ENCODE measurements at regions not wholly inside any gene's neighbourhood (a gene's known extent, or its start where the extent isn't known, plus 50 kb on each side); places are given as distances from the start of the nearest gene placed in this dataset.

DNA sequence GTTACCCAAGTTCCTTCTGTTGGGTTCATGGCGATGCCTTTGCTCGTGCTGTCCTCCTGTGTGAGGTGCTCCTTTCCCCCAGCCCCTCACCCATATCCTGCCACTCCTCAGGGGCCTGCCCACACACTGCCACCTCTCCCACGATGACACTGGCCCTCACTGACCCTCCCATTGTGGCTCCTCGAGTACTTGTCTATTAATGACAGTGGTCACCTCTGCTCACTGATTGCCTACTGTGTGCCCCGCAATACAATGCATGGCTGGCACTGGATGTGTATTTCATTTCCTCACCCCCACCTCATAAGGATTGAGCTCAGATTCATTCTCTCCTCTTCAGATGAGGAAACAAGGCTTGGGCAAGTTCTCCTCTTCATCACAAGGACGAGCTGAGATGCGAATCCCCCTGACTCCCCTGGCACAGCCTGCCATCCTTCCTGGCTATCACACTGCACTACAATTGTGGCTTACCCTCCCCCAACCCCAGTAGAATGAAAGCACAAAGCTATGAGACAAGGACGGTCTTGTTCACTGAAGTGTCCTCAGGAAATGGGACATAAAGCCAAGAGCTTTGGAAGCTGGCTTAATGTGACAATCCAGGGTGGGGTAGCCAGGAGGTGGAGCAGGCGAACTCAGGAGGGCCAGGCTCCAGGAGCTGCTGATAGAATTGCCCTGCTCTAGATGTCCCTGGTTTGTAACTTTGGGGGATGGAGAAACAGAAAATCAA is 93.9 kb upstream of the RAB12 start:
- H3K27me3 ChIP-seq (replicated peaks; ENCODE audit: control insufficient read depth, insufficient read depth, low read length), result no peaks in the 10 kb centered on the region; the same call in none of the 2 replicates
- H3K36me3 ChIP-seq (ENCODE audit: control insufficient read depth, insufficient read depth, low read length), result no peaks in the 10 kb centered on the region
- TF ChIP-seq, protein P1, sequence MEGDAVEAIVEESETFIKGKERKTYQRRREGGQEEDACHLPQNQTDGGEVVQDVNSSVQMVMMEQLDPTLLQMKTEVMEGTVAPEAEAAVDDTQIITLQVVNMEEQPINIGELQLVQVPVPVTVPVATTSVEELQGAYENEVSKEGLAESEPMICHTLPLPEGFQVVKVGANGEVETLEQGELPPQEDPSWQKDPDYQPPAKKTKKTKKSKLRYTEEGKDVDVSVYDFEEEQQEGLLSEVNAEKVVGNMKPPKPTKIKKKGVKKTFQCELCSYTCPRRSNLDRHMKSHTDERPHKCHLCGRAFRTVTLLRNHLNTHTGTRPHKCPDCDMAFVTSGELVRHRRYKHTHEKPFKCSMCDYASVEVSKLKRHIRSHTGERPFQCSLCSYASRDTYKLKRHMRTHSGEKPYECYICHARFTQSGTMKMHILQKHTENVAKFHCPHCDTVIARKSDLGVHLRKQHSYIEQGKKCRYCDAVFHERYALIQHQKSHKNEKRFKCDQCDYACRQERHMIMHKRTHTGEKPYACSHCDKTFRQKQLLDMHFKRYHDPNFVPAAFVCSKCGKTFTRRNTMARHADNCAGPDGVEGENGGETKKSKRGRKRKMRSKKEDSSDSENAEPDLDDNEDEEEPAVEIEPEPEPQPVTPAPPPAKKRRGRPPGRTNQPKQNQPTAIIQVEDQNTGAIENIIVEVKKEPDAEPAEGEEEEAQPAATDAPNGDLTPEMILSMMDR (IDR thresholded peaks at IDR 0.05; ENCODE audit: insufficient read depth, low read length, poor library complexity, severe bottlenecking), result no peak
- DNase-seq (ENCODE audit: extremely low read depth, insufficient read length), result no peak
- H3K4me3 ChIP-seq (replicated peaks; ENCODE audit: low read depth, low read length), result no peak overlapping the region

DNA sequence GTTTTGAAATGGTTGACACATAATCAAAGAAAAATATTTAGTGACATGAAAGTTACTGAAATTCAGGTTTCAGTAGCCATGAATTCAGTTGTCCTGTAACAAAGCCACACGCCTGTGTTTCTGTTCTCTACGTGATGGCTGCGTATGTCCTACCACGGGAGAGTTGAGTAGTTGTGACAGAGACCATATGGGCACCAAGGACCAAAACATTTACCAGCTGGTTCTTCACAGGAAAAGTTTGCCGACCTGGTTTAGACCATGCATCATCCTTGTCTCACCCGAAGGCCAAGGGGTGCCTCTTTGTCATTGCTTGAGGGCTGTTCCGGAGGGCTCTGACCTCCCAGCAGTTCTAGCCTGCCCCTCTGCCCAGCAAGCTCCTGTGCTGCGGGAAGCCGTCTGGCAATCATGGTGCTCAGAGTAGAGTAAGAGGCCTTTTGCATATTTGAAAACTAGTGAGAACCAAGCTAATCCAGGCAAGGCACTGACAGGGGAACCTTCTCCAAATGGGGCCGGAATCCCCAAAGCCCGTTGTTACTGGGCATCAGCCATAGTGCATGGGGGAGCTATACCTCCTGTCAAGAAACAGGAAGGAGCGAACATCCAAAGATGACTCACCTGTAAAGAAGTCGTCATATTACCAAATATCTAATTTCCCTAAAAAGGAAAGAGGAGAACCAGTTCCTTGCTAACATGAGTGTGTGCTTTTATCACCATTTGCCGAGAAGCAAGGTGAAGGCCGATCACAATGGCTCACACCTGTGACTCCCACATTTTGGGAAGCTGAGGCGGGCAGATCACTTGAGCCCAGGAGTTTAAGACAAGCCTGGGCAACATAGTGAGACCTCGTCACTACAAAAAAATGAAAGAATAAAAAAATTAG is 92.6 kb upstream of the RAB12 start:
- DNase-seq (ENCODE audit: extremely low read depth, insufficient read length), result no peak
- H3K27me3 ChIP-seq (replicated peaks; ENCODE audit: control insufficient read depth, insufficient read depth, low read length), result no peaks in the 10 kb centered on the region; the same call in none of the 2 replicates
- TF ChIP-seq, protein P1 (IDR thresholded peaks at IDR 0.05; ENCODE audit: insufficient read depth, low read length, poor library complexity, severe bottlenecking), result no peak
- H3K36me3 ChIP-seq (ENCODE audit: control insufficient read depth, insufficient read depth, low read length), result no peaks in the 10 kb centered on the region
- no peak overlapping the region for H3K4me3 ChIP-seq (replicated peaks; ENCODE audit: low read depth, low read length)

DNA sequence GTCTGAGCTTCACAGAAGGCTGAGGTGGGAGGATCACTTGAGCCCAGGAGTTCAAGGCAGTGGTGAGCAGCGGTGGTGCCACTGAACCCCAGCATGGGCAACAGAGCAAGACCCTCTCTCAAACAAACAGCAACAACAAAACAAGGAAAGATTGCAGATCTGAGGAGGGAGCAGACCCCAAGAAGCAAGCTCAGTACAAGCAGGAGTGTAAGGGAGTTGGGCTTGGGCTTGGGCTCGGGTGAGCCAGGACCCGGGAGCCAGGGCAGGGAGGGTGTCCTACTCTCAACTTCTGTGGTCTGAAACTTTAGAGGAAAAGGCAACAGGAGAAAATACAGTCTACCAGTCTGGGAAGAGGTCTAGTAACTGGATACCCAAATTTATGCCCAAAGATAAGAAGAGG is 92.0 kb upstream of the RAB12 start:
- no peaks in the 10 kb centered on the region; the same call in none of the 2 replicates for H3K27me3 ChIP-seq (replicated peaks; ENCODE audit: control insufficient read depth, insufficient read depth, low read length)
- TF ChIP-seq, protein P1 (IDR thresholded peaks at IDR 0.05; ENCODE audit: insufficient read depth, low read length, poor library complexity, severe bottlenecking), result no peak
- no peak for DNase-seq (ENCODE audit: extremely low read depth, insufficient read length)
- H3K36me3 ChIP-seq (ENCODE audit: control insufficient read depth, insufficient read depth, low read length), result no peaks in the 10 kb centered on the region
- no peak overlapping the region for H3K4me3 ChIP-seq (replicated peaks; ENCODE audit: low read depth, low read length)

DNA sequence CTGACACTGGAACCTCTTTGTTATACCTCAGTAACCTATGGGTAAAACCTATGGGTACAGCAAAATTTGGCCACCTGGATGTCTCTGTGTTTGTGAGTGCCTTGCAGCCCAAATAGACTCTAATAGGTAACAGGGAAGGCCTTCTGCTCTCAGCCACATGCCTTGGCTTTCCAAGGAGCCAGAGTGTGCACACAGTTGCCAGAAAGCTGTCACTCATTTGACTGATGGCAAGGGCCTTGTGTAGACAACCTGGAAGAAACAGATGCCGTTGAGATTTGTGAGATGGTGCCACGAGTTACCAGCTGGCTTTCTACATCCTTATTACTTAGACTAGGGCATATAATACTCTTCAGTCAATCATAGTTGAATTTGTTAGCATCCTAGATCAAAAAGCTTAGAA is 90.1 kb upstream of the RAB12 start:
- TF ChIP-seq, protein P1 (IDR thresholded peaks at IDR 0.05; ENCODE audit: insufficient read depth, low read length, poor library complexity, severe bottlenecking), result no peak
- no peaks in the 10 kb centered on the region for H3K36me3 ChIP-seq (ENCODE audit: control insufficient read depth, insufficient read depth, low read length)
- H3K4me3 ChIP-seq (replicated peaks; ENCODE audit: low read depth, low read length), result no peak overlapping the region
- no peaks in the 10 kb centered on the region; the same call in 1 of the 2 replicates for H3K27me3 ChIP-seq (replicated peaks; ENCODE audit: control insufficient read depth, insufficient read depth, low read length)
- DNase-seq (ENCODE audit: extremely low read depth, insufficient read length), result no peak

DNA sequence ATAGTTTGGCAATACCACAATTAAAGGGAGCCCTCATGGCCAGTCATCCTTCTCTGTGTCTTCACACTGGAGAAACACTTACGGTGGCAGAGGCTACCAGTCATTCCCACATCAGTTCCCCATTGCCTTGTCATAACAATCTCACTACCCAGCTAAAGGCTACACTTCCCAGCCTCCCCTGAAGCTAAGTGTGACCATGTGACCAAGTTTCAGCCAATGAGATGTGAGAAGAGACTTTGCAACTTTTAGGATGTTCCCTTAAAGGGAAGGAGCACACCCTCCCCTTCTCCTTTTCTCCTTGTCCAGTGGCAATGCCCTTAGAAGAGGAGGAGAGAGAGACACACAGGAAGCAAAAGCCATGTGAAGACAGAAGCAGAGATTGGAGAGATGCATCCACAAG is 89.0 kb upstream of the RAB12 start:
- TF ChIP-seq, protein P1 (IDR thresholded peaks at IDR 0.05; ENCODE audit: insufficient read depth, low read length, poor library complexity, severe bottlenecking), result no peak
- Histone ChIP-seq H3K36me3 (ENCODE audit: control insufficient read depth, insufficient read depth, low read length) (no peaks in the 10 kb centered on the region), H3K27me3 (replicated peaks; ENCODE audit: control insufficient read depth, insufficient read depth, low read length) (no peaks in the 10 kb centered on the region), H3K4me3 (replicated peaks; ENCODE audit: low read depth, low read length) (no peak overlapping the region)
- no peak for DNase-seq (ENCODE audit: extremely low read depth, insufficient read length)
